Right renal pelvis (tissue), 4 donors: ENCODE measurements at regions not wholly inside any gene's neighbourhood (a gene's known extent, or its start where the extent isn't known, plus 50 kb on each side); places are given as distances from the start of the nearest gene placed in this dataset.
"Not testable (repeated sequence)": the region's sequence is repeated elsewhere in the genome, so short reads cannot be mapped to it uniquely, and the experiment has no call there.

Experiments
- DNase-seq, 4 donors: peaks; one replicate each; pipeline ENCODE4 v3.0.0-alpha.2; 2013; ENCODE audit warnings: low read depth in 4 of 4, low spot score in 3 of 4, missing footprints in 1 of 4

DNA sequence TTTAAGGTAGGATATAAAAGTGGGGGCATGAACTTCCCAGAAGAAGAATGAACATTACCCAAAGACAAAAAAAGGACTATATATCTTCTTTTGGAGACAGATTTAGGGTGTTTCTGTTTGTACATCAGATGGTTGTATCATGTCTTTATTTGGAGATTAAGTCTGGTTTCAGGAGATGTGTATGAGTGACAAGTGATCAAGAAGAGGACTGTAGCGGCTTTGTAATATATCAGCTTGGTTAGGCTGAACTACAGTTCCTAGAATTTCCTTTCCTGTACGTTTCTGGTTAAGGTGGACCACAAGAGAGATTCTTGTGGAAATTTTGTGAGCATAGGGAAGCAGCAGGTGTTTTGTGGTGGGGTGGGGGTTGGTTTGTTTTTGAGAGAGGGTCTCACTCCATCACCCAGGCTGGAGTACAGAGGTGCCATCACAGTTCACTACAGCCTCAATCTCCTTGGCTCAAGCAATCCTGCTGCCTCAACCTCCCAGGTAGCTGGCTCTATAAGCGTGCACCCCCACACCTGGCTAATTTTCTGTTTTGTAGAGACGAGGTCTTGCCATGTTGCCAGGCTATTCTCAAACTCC is 287.1 kb upstream of the MGAT5 start:
- no peak for DNase-seq

DNA sequence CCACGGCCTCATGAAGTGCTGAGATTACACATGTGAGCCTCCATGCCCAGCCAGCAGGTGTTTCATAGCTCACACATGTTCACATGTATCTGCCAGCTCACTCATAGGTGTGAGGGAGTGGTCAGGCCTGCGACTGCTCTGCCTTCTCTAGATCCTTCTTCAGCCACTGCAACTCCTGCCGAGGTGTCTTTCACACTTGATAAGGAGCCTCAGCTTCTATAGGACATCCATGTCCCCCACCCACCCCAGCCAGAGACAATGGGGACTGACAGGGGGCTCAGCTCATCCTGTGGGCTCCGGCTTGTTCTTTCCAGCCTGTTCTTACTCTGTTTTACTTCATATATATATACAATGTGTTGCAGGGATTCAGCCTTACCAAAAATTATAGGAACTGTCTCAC is 286.5 kb upstream of the MGAT5 start:
- DNase-seq = no peak

DNA sequence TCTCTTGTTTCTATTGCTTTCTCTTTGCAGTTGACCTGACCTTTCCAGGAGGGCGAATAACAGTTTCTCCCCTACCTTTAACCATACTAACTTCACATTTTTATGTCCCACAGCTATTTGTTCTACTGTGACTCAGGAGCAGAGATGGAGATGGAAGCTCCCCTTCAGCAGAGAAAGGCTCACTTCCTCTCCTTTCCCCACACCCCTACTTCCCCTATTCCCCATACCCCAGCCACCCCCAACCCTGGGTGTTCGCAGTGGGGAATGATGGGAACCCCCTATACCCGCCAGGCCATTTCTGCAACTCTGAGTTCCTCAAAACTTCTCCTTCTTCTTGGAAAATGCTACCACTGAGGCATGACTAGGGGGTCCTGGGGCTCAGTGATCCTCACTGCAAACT is 285.4 kb upstream of the MGAT5 start:
- DNase-seq = no peak

DNA sequence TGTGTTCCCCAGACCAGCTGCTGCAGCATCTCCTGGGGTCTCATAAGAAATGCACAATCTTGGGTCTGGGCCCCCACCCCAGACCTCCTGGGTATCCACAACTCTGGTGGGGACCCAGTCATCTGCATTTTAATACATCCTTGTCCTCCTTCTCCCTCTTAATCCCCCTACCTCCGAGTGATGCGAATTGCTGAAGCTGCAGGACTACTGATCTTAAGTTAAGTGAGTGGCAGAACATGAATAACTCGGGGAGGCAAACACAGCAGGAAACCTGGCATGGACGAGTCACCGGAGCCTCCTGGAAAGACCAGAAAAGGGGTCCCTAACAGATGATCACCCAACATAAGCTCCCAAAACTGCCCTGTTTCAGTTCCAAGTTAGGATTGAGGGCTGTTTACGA is 283.2 kb upstream of the MGAT5 start:
- DNase-seq = no peak

DNA sequence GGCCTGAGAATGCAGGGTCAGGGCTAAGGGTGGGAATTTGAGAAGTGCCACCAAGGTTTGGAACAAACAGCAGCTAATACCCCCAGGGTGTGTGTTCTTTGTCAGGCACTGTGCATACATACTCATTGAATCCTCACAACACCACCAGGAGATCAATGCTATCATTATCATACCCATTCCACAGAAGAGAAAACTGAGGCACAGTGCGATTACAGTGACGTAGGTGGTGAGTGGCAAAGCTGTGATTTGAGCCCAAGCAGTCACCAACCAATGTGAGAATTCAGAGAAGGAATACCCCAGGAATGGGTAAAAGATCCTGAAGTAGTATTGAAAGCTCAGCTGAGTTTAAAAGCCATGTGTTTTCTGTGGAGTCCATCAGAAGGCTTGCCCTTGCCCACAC is 281.6 kb upstream of the MGAT5 start:
- DNase-seq = no peak

DNA sequence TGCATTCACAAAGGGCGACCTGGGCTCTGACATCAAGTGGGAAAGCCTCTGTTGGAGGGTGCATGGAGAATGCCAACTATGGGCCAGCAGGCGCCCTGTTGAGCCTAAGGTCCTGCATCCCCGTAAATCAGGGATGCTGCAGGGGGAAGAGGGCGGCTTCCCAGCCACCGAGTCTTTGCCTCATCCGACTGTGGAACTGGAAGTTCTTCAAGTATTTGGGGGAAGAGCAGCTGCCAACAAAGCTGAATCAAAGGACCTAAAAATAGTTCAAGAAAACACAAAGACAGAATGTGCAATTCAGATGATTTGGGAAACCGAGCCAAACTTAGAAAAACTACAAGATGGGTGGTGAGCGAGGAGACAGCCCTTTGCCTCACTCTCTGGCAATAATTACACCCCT is 281.1 kb upstream of the MGAT5 start:
- no peak for DNase-seq

DNA sequence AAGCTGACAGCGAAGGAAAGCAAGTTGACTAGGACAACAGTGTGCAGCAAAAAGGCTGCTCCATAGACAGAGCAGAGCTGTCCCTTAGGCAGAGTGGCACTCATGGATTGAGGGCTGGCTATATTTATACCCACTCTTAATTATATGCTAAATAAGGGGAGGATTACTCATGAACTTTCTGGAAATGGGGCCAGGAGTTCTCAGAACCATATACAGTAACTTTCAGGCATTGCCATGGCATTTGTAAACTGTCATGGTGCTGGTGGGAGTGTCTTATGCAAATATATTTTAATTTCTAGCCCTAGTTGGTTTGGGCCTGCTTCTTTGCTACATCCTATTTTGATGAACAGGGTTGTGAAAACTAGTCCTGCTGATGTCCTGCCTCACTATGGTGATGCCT is 279.5 kb upstream of the MGAT5 start:
- no peak for DNase-seq

DNA sequence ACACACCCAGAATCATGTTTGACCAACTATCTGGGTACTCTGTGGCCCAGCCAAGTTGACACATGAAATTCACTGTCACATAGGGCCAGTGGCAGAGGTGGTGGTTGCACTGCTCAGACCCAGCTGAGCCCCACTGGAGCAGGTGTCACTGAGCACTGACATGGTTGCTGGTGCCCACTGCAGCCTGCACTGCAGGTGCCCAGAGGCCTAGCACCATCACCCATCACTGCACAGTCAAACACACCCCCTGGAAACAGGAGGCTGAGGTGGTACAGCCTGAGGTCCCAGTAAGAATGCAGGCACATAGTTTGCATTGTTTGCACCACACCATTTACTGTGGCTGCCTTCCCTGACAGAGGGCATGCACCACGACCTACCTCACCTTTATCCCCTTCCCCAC is 278.7 kb upstream of the MGAT5 start:
- DNase-seq = no peak

DNA sequence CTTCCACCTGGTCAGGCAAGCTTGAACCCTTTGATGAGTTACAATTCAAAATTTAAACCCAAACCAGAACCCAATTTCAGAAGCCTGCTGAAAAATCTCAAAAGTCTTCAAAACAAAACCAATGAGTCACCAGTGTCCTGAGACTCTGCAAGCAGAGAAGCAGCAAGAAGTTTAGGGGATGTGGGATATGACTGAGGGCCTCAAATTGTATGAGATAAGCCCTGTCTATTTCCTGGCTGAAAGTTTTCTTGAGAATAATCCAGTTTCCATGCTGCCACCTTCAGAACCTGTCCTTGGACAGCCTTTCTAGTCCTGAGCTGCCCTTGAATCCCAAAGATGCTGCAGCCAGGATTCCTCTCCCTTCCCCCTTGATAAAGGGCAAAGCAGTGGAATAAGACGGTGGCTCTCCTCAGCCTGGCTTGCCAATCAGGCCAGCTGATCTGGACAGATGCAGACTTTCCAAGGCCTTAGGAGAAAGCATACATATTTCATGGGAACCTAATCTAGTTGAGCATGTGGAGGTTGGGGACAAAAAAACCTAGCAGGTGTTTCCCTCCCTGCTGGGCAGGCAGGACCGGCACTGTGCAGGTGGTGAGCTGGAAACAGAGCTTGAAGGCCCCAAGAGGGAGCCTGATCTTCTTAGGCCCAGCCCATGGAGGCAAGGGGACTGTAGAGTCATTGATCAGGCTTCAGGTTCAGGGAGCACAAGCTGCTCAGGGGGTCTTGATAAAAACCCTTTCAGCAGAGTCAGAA is 278.0 kb upstream of the MGAT5 start:
- no peak for DNase-seq

DNA sequence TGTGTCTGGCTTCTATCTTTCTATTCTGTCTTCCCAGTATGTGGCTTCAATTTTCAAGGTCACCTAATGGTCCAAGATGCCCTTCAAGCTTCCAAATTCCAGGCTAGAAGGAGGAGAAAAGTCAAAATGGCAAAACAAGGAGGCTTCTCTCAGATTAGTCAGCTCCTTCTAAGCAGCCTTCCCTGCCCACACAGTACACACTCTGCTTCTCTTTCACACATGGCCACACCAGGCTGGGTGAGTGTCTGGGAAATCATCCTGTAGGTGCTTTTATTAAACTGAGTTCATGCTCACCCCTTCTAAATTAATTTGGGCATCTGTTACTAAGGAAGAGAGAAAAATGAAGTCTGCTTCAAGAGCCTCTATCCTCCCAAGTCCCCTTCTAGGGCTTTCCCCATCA is 277.2 kb upstream of the MGAT5 start:
- DNase-seq = no peak

DNA sequence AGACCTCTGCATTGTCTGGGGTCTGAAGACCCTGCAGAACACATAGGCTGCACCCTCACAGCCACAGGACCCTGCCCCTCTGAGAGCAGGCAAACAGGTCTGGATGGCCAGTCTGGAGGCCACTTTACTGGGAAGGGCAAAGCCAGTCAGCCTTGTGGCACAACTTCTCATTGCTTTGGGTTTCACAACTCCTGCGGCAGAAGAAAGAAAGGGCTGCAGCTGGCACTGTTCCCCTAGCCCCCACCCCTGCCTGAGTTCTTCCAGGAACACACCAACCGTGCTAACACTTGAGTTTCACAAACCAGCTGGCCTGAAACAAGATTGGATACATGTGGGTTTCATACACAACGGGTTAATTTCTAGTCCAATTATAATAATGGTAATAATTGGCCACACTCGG is 276.5 kb upstream of the MGAT5 start:
- no peak for DNase-seq

DNA sequence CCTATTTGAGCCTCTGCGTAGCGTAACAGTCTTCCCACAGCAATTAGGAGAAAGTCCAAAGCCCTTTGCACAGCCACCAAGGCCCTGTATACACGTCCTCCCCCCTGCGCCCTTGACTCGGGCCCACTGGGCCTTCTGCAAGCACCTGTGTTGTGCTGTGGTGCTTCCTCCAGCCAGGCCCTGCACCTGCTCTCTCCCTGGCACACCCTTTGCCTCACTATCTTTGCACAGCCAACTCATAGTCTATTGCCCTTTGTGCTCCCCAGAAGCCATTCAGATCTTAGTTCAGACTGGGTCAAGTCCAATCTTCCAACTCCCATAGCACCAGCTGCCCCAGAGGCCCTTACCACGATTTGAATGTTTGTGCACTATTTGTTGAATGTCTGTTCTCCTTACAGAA is 271.6 kb upstream of the MGAT5 start:
- no peak for DNase-seq

DNA sequence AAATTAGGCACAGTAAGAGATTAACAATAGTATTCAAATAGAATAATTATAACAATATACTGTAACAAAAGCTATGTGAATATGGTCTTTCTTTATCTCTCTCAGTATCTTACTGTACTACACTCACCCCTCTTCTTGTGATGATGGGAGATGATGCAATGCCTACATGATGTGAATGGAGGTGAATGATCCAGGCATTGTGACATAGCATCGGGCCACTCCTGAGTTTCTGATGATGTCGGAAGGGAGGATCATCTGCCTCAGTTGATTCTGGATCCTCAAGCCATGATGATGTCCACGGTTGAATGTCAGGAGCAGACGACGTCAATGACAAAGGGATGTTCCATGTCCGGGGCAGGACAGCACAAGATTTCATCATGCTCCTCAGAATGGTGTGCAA is 268.3 kb upstream of the MGAT5 start:
- DNase-seq = no peak

DNA sequence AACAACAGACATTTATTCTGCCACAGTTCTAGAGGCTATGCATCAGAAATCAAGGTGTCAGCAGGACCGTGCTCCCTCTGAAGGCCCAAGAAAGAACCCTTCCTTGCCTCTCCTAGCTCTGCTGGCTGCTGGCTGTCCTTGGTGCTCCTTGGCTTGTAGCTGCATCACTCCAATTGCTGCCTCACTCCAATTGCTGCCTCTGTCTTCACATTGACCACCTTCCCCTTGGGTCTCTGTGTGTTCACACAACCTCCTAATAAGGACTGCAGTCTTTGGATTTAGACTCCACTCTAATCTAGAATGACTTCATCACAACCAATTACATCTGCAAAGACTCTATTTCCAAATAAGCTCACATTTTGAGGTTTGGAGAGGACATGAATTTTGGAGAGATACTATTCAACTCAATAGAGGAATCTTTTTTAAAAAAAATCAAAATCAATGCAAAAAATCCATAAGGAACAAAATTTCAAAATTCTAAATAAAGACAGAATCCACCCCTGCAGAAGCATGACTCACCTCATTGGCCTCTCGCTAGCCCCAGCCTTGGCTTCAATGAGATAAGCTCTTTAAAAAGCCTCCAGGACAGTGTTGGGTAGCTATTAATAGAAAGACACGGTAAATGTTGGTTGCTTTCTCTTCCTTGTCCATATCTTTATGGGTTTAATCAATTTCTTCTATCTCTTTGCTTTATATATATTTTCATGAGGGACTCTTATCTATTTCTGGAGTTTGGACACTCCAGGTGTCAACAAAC is 267.6 kb upstream of the MGAT5 start:
- no peak for DNase-seq

DNA sequence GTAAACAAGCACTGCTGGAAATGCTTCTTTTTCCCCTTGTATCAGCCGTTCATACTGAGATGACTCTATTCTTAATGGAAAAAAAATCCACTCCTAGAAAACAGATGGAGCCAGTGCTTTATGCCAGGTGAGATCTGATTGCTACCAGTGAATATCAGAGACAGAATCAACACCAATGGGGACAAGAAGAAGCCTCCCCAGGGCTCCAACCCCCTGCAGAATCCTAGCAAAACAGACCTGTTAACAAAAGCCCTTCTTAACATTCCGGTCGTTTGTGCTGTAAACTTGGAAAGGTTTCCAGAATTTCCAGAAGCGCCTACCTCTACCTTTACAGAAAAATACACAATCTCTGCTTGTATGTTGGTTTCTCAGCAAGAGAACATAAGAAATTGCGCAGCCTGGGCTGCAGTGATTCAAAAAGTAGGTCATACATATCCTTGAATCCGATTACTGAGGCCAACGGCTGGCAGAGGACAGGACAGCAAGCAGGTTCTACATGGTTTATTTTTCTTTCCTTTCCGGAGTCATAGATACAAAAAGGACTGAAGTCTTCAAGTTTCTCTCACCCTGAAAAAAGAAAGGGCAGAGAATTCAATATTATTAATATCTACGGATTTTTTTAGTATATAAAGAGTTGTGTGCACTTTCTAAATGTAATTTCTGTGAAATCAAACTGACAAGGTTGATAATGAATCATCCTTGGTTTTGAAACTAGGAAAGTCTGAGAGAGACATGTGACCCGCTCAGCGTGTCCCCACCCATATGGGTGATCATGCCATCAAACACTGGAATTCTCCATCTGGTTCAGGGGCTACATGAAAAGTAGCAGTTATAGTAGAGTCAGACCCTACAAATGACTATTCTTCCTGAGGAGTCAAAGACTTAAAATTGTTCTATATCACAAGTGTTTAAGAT is 266.7 kb upstream of the MGAT5 start:
- DNase-seq = no peak

DNA sequence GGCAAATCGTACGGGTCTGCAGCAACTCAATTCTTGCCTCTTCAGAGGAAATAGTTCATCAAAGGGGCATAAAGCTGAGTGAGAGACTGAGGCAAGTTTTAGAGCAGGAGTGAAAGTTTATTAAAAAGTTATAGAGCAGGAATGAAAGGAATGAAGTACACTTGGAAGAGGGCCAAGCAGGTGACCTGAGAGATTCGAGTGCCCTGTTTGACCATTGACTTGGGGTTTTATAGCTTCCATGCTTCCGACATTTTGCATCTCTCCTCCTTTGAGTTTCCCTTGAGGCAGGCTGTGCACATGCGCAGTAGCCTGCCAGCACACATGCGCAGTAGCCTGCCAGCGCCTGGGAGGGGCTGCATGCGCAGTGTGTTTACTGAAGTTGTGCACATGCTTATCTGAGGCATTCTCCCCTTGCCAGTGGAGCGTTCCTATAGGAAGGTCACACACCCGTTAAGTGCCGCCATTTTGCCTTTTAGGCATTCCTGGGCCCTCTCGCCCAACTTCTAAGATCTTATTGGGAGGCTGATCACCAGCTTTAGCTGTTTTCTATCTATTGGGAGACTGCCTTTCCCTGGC is 265.5 kb upstream of the MGAT5 start:
- no peak for DNase-seq

DNA sequence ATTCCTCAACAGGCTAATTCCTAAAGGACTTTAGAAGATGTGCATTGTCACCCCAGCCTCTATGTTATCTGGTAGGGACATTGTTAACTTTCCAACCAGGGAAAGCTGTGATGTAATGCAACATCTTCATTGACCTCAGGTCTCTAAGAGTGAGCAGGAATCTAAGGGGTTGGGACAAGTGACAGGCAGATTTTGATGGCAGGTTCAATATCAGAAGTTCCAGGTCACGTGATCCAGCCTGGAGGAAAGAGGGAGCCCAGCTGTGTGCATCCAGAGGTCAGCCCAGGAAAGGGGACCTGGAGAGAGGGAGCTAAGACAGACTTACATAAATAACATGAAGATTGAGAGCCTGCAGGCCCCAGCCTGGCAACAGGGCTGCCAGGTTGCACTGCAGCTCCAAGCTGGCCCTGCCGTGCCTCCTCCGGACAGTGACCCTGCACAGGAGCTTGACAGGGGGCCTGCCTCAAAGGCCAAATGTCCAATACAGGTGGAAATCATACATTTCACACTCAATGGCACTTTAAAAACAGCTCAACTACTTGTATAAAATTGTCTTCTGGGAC is 262.2 kb upstream of the MGAT5 start:
- no peak for DNase-seq

DNA sequence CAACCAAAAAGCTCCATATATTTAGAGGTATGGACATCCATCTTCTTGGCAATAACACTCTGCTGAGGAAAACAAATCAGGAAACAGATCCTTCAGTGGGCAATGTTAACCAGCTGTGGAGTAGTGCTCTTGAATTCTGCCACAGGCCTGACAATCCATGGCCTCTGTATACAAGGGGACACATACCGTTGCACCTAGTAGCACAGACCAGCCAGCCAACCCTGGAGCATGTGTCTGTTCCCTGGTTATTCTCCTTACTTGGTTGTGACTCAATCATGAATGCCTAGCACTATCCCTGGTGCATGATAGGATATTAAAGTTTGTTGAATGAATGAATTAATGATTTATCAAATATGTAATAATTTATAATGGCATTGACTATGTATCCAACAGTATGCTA is 261.4 kb upstream of the MGAT5 start:
- no peak for DNase-seq

DNA sequence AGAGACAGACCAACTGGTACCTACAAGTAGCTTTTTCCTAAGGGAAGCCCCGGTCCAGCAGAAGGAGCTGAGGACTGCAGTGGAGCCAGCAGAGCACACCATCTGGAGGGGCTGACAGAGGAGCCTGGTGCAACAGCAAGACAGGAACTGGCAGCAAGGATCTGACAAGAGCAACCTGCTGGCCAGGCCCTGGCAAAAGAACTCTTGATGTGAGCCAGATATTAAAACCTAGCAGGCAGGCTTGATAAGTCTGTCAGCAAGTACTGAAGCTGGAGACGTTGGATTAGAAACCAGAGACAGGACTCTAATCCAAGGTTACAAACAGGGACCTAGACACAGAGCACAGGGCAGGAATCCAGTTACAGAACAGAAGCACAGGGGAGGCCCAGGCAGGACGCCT is 260.7 kb upstream of the MGAT5 start:
- DNase-seq = no peak

DNA sequence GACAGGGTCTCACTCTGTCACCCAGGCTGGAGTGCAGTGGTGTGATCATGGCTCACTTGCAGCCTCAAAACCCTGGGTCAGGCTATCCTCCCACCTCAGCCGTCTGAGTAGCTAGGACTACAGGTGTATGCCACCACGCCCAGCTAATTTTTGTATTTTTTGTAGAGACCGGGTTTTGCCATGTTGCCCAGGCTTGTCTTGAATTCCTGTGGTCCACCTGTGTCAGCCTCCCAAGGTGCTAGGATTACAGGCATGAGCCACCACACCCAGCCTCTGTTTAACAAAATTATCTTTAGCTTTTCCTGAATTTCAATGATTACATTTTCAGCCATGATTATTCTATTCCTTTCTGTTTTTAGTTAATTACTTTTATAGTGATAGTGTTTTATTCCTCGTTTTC is 255.1 kb upstream of the MGAT5 start:
- DNase-seq = not testable (repeated sequence)
